SK-N-MC (cell line): ENCODE measurements at regions not wholly inside any gene's neighbourhood (a gene's known extent, or its start where the extent isn't known, plus 50 kb on each side); places are given as distances from the start of the nearest gene placed in this dataset.

Experiments used
- DNase-seq: peaks from one replicate; pipeline ENCODE4 v3.0.0-alpha.2; 2011; ENCODE audit warnings: low read depth, low spot score
- H3K27ac ChIP-seq: fragments of 200-600 bp; sonication (generic); 2 replicates; pipeline ENCODE4 v1.5.1; 2016; ENCODE audit warnings: mixed run types
- H3K36me3 ChIP-seq: fragments of 200-600 bp; sonication (generic); 2 replicates; pipeline ENCODE4 v1.6.1; 2017; ENCODE audit warnings: antibody characterized with exemption, low read length, mixed read lengths; ENCODE audit not compliant: insufficient read depth
- H3K4me3 ChIP-seq: fragments of 200-600 bp; sonication (generic); 2 replicates; pipeline ENCODE4 v1.5.1; 2016
- H3K9ac ChIP-seq: fragments of 200-600 bp; sonication (generic); 2 replicates; pipeline ENCODE4 v1.8.0; 2017; ENCODE audit warnings: mixed run types, mixed read lengths; ENCODE audit not compliant: insufficient read length
- H3K9me3 ChIP-seq: fragments of 200-600 bp; sonication (generic); 2 replicates; pipeline ENCODE4 v1.6.1; 2017; ENCODE audit warnings: low read depth, mild to moderate bottlenecking, antibody characterized with exemption, low read length, moderate library complexity, mixed read lengths
- EZH2 ChIP-seq: fragments of 200-600 bp; sonication (generic); IDR thresholded peaks from one replicate; pipeline ENCODE4 v1.6.1; 2017; ENCODE audit warnings: antibody characterized with exemption
- FOXP2 ChIP-seq: optimal IDR thresholded peaks from 2 replicates; pipeline ENCODE3; 2011; ENCODE audit warnings: mild to moderate bottlenecking, moderate library complexity; ENCODE audit not compliant: insufficient read depth; ENCODE audit errors: extremely low read length, control extremely low read depth
- POLR2AphosphoS5 ChIP-seq: IDR thresholded peaks from 2 replicates; pipeline ENCODE4 v1.6.1; 2012; ENCODE audit warnings: mild to moderate bottlenecking, low read depth, low read length, borderline replicate concordance

- DNase-seq = no peak
- Histone ChIP-seq H3K36me3 (no peaks in the 10 kb centered on the region), H3K27ac (no peak overlapping the region)
Observed at GRCh38 chr12:58601529-58601928, 318.8 kb downstream of the LRIG3 start.

GRCh38 chr12:58602179-58602578 lies 318.1 kb downstream of the LRIG3 start:
- Histone ChIP-seq H3K9me3 (no peaks in the 10 kb centered on the region; the same call in 1 of the 2 replicates), H3K36me3 (no peaks in the 10 kb centered on the region), H3K9ac (no peak overlapping the region), H3K27ac (no peak overlapping the region), H3K4me3 (no peak overlapping the region)
- TF ChIP-seq FOXP2 = no peak
- TF ChIP-seq POLR2AphosphoS5 = no peak
- TF ChIP-seq EZH2 = no peak
- no peak for DNase-seq

More at GRCh38 chr12:58601529-58601928, 318.8 kb downstream of the LRIG3 start:
- Histone ChIP-seq H3K9me3 (no peaks in the 10 kb centered on the region; the same call in 1 of the 2 replicates), H3K4me3 (no peak overlapping the region), H3K9ac (no peak overlapping the region)
- no peak for TF ChIP-seq POLR2AphosphoS5
- no peak for TF ChIP-seq FOXP2
- no peak for TF ChIP-seq EZH2

- Histone ChIP-seq H3K9ac (no peak overlapping the region), H3K9me3 (peaks cover 4% of the 10 kb centered on the region; the same call in 1 of the 2 replicates), H3K36me3 (peaks cover 3% of the 10 kb centered on the region; the same call in 1 of the 2 replicates), H3K27ac (no peak overlapping the region), H3K4me3 (no peak overlapping the region)
- no peak for TF ChIP-seq EZH2
- no peak for DNase-seq
Observed at GRCh38 chr12:58602736-58603135, 317.6 kb downstream of the LRIG3 start.

GRCh38 chr12:58607805-58608204 lies 312.5 kb downstream of the LRIG3 start:
- no peak for TF ChIP-seq POLR2AphosphoS5
- no peak for TF ChIP-seq EZH2
- no peak for TF ChIP-seq FOXP2
- Histone ChIP-seq H3K36me3 (peaks cover 3% of the 10 kb centered on the region; the same call in 1 of the 2 replicates), H3K9ac (no peak overlapping the region), H3K27ac (peak overlapping the region; percentile 92), H3K4me3 (no peak overlapping the region), H3K9me3 (peaks cover 8% of the 10 kb centered on the region; the same call in 1 of the 2 replicates)
- DNase-seq = no peak

GRCh38 chr12:58608711-58609110 lies 311.6 kb downstream of the LRIG3 start:
- no peak for DNase-seq
- no peak for TF ChIP-seq FOXP2
- no peak for TF ChIP-seq EZH2
- TF ChIP-seq POLR2AphosphoS5 = no peak

GRCh38 chr12:58615047-58615446 lies 305.3 kb downstream of the LRIG3 start:
- TF ChIP-seq POLR2AphosphoS5 = no peak
- no peak for TF ChIP-seq EZH2
- no peak for TF ChIP-seq FOXP2
- H3K9me3 ChIP-seq = no peaks in the 10 kb centered on the region
- no peak overlapping the region for H3K4me3 ChIP-seq
- H3K27ac ChIP-seq = no peak overlapping the region
- no peaks in the 10 kb centered on the region for H3K36me3 ChIP-seq
- no peak for DNase-seq
- no peak overlapping the region for H3K9ac ChIP-seq

More at GRCh38 chr12:58608711-58609110, 311.6 kb downstream of the LRIG3 start:
- peaks cover 8% of the 10 kb centered on the region; the same call in 1 of the 2 replicates for H3K9me3 ChIP-seq
- peak overlapping the region; percentile 97 for H3K27ac ChIP-seq
- peak overlapping the region; percentile 68 for H3K9ac ChIP-seq
- H3K4me3 ChIP-seq = peak overlapping the region; percentile 53
- peaks cover 3% of the 10 kb centered on the region; the same call in 1 of the 2 replicates for H3K36me3 ChIP-seq

GRCh38 chr12:58615576-58615975 lies 304.7 kb downstream of the LRIG3 start:
- Histone ChIP-seq H3K27ac (no peak overlapping the region), H3K9ac (no peak overlapping the region), H3K36me3 (no peaks in the 10 kb centered on the region), H3K9me3 (no peaks in the 10 kb centered on the region), H3K4me3 (no peak overlapping the region)
- TF ChIP-seq POLR2AphosphoS5 = no peak
- TF ChIP-seq FOXP2 = no peak
- no peak for TF ChIP-seq EZH2
- no peak for DNase-seq

GRCh38 chr12:58616618-58617017 lies 303.7 kb downstream of the LRIG3 start:
- no peak for TF ChIP-seq EZH2
- TF ChIP-seq POLR2AphosphoS5 = no peak
- no peak for TF ChIP-seq FOXP2
- no peak overlapping the region for H3K9ac ChIP-seq
- no peaks in the 10 kb centered on the region for H3K36me3 ChIP-seq
- no peak overlapping the region for H3K27ac ChIP-seq
- H3K4me3 ChIP-seq = no peak overlapping the region
- no peaks in the 10 kb centered on the region for H3K9me3 ChIP-seq
- DNase-seq = no peak

- Histone ChIP-seq H3K9me3 (no peaks in the 10 kb centered on the region), H3K36me3 (no peaks in the 10 kb centered on the region), H3K27ac (no peak overlapping the region), H3K4me3 (no peak overlapping the region), H3K9ac (no peak overlapping the region)
- no peak for DNase-seq
- TF ChIP-seq FOXP2 (no peak), POLR2AphosphoS5 (no peak), EZH2 (no peak)
Observed at GRCh38 chr12:58621126-58621525, 299.2 kb downstream of the LRIG3 start.
